HCT116 (cell line): ENCODE measurements at regions not wholly inside any gene's neighbourhood (a gene's known extent, or its start where the extent isn't known, plus 50 kb on each side); places are given as distances from the start of the nearest gene placed in this dataset.

Experiments
- ATAC-seq: fragments of 200-7000 bp; cut with Tn5 transposase; 2 replicates; pipeline ENCODE4 v1.9.1; 2020; ENCODE audit warnings: mild to moderate bottlenecking, moderate library complexity
- BruUV-seq: library from RNA; stranded (reverse); fragments of 400-500 nt; replicated peaks from 2 replicates; lab custom pipeline; 2021; lab: Mats Ljungman, UMichigan
- CTCF ChIA-PET: fragments of 300-600 bp; sonication (Branson Sonifier 250); formaldehyde crosslinking; loops from one replicate; lab custom pipeline; 2021; ENCODE audit warnings: antibody characterized with exemption; lab: Charles Lee
- POLR2A ChIA-PET: fragments of 300-600, 350-600 bp; sonication (Branson Sonifier 250); formaldehyde crosslinking; loops from one replicate; lab custom pipeline; 2021; ENCODE audit warnings: antibody characterized with exemption; lab: Charles Lee
- RAD21 ChIA-PET, 2 experiments: fragments of 300-600 bp; sonication (Branson Sonifier 250); formaldehyde crosslinking; loops; one replicate each; lab custom pipeline; 2023; ENCODE audit warnings: low total read pairs in 2 of 2; ENCODE audit not compliant: uncharacterized antibody in 2 of 2, unreplicated experiment in 2 of 2, low non-redundant PET in 1 of 2; lab: Charles Lee
- DNase-seq: peaks from one replicate; pipeline ENCODE4 v3.0.0-alpha.2; 2010; ENCODE audit warnings: low read depth, low spot score
- H2AFZ ChIP-seq: fragments of 200-600 bp; shearing (Covaris generic), sonication (generic); 2 replicates; pipeline ENCODE4 v1.6.1; 2017; ENCODE audit warnings: low read depth, mixed run types, mixed read lengths, antibody characterized with exemption, low read length; ENCODE audit not compliant: poor library complexity, severe bottlenecking
- H3K27ac ChIP-seq: 2 replicates; pipeline ENCODE4 v1.5.1; 2012; ENCODE audit warnings: low read depth, low read length
- H3K27me3 ChIP-seq: fragments of 200-600 bp; sonication (generic); 2 replicates; pipeline ENCODE4 v1.6.1; 2016; ENCODE audit warnings: mixed run types, low read length, mixed read lengths; ENCODE audit not compliant: insufficient read depth
- H3K36me3 ChIP-seq, 2 experiments: fragments of 200-500 bp in 1 of 2; fragments of 200-600 bp in 1 of 2; sonication (Bioruptor generic) in 1 of 2; sonication (generic) in 1 of 2; 2 replicates each; pipeline versions ENCODE4 v1.5.1 to v1.6.1; 2014 to 2016; ENCODE audit warnings: low read length in 2 of 2, inconsistent platforms in 1 of 2, mixed read lengths in 1 of 2, mixed run types in 1 of 2; ENCODE audit not compliant: insufficient read depth in 2 of 2, control insufficient read depth in 1 of 2
- H3K4me1 ChIP-seq, 2 experiments: fragments of 200-600 bp in 1 of 2; sonication (generic) in 1 of 2; 2 replicates each; pipeline versions ENCODE4 v1.5.1 to v1.6.1; 2012 to 2017; ENCODE audit warnings: low read length in 2 of 2, inconsistent platforms in 1 of 2, mild to moderate bottlenecking in 1 of 2, mixed read lengths in 1 of 2, mixed run types in 1 of 2, moderate library complexity in 1 of 2; ENCODE audit not compliant: insufficient read depth in 2 of 2, control insufficient read depth in 1 of 2
- H3K4me2 ChIP-seq: fragments of 200-600 bp; sonication (generic); 2 replicates; pipeline ENCODE4 v1.6.1; 2017; ENCODE audit warnings: mixed run types, low read length, mixed read lengths
- H3K4me3 ChIP-seq, 2 experiments: fragments of 200-600 bp in 1 of 2; sonication (generic) in 1 of 2; replicated peaks in 1 of 2; 2 replicates each; pipeline ENCODE4 v1.5.1; 2011 to 2016; ENCODE audit warnings: low read length in 2 of 2, control low read depth in 1 of 2, low read depth in 1 of 2, mild to moderate bottlenecking in 1 of 2, mixed read lengths in 1 of 2, mixed run types in 1 of 2
- H3K79me2 ChIP-seq: fragments of 200-600 bp; sonication (generic); 2 replicates; pipeline ENCODE4 v1.6.1; 2017; ENCODE audit warnings: mild to moderate bottlenecking, mixed run types, low read length, moderate library complexity, mixed read lengths; ENCODE audit not compliant: insufficient read depth
- H3K9ac ChIP-seq: fragments of 200-600 bp; sonication (generic); 2 replicates; pipeline ENCODE4 v1.6.1; 2016; ENCODE audit warnings: low read length, mixed read lengths
- H3K9me2 ChIP-seq: fragments of 200-600 bp; sonication (generic), shearing (Covaris generic); 2 replicates; pipeline ENCODE4 v1.6.1; 2017; ENCODE audit warnings: mixed run types, mild to moderate bottlenecking, moderate library complexity; ENCODE audit not compliant: insufficient read depth
- H3K9me3 ChIP-seq, 2 experiments: fragments of 200-500 bp in 1 of 2; fragments of 200-600 bp in 1 of 2; sonication (Bioruptor generic) in 1 of 2; sonication (generic) in 1 of 2; 2 replicates each; pipeline ENCODE4 v1.6.1; 2014 to 2017; ENCODE audit warnings: low read length in 2 of 2, mixed read lengths in 2 of 2, inconsistent platforms in 1 of 2, low read depth in 1 of 2, mild to moderate bottlenecking in 1 of 2, mixed run types in 1 of 2, moderate library complexity in 1 of 2; ENCODE audit not compliant: control insufficient read depth in 1 of 2, insufficient read depth in 1 of 2
- H4K20me1 ChIP-seq: fragments of 200-600 bp; sonication (generic), shearing (Covaris generic); 2 replicates; pipeline ENCODE4 v1.6.1; 2017; ENCODE audit warnings: mixed run types, mild to moderate bottlenecking, moderate library complexity; ENCODE audit not compliant: insufficient read depth
- ATF3 ChIP-seq: IDR thresholded peaks from 2 replicates; pipeline ENCODE4 v1.6.1; 2012
- CBX3 ChIP-seq: IDR thresholded peaks from 2 replicates; pipeline ENCODE4 v1.6.1; 2012; ENCODE audit warnings: low read depth
- CEBPB ChIP-seq: IDR thresholded peaks from 2 replicates; pipeline ENCODE4 v1.6.1; 2012; ENCODE audit warnings: low read depth
- CTCF ChIP-seq, 3 experiments: fragments of 200-600 bp in 1 of 3; sonication (generic) in 1 of 3; IDR thresholded peaks in 2 of 3; conservative IDR thresholded peaks in 1 of 3; 2 replicates each; pipeline ENCODE4 v1.5.1; 2012 to 2017; ENCODE audit warnings: low read depth in 2 of 3, low read length in 2 of 3, antibody characterized with exemption in 1 of 3, borderline replicate concordance in 1 of 3, control low read depth in 1 of 3, mild to moderate bottlenecking in 1 of 3, mixed read lengths in 1 of 3, mixed run types in 1 of 3, moderate library complexity in 1 of 3; ENCODE audit not compliant: insufficient read depth in 1 of 3
- EGR1 ChIP-seq: IDR thresholded peaks from 2 replicates; pipeline ENCODE4 v1.6.1; 2012; ENCODE audit warnings: low read depth
- ELF1 ChIP-seq: IDR thresholded peaks from 2 replicates; pipeline ENCODE4 v1.6.1; 2012; ENCODE audit warnings: low read depth, borderline replicate concordance
- EZH2 ChIP-seq: fragments of 200-600 bp; sonication (generic); IDR thresholded peaks from 2 replicates; pipeline ENCODE4 v1.6.1; 2017; ENCODE audit warnings: antibody characterized with exemption, mixed run types
- FOSL1 ChIP-seq: IDR thresholded peaks from 2 replicates; pipeline ENCODE4 v1.6.1; 2012; ENCODE audit warnings: low read depth
- JUND ChIP-seq: IDR thresholded peaks from 2 replicates; pipeline ENCODE4 v1.6.1; 2012
- MAX ChIP-seq: IDR thresholded peaks from 2 replicates; pipeline ENCODE4 v1.6.1; 2012
- POLR2A ChIP-seq: IDR thresholded peaks from 2 replicates; pipeline ENCODE4 v1.7.0; 2011; ENCODE audit warnings: borderline replicate concordance; ENCODE audit not compliant: insufficient read depth, insufficient read length; ENCODE audit errors: extremely low read depth
- POLR2AphosphoS5 ChIP-seq: IDR thresholded peaks from 2 replicates; pipeline ENCODE4 v1.6.1; 2011; ENCODE audit warnings: mild to moderate bottlenecking, low read depth, low read length, moderate library complexity
- RAD21 ChIP-seq: IDR thresholded peaks from 2 replicates; pipeline ENCODE4 v1.6.1; 2012; ENCODE audit warnings: low read depth, mild to moderate bottlenecking
- REST ChIP-seq: IDR thresholded peaks from 2 replicates; pipeline ENCODE4 v1.6.1; 2012; ENCODE audit warnings: low read depth
- SIN3A ChIP-seq: IDR thresholded peaks from 2 replicates; pipeline ENCODE4 v1.6.1; 2012; ENCODE audit warnings: low read depth
- SP1 ChIP-seq: IDR thresholded peaks from 2 replicates; pipeline ENCODE4 v1.6.1; 2012; ENCODE audit warnings: low read depth
- SRF ChIP-seq: IDR thresholded peaks from 2 replicates; pipeline ENCODE4 v1.6.1; 2012; ENCODE audit warnings: low read depth
- TCF7L2 ChIP-seq: IDR thresholded peaks from 2 replicates; pipeline ENCODE4 v1.7.0; 2011; ENCODE audit warnings: borderline replicate concordance, inconsistent platforms; ENCODE audit not compliant: insufficient read depth, insufficient read length; ENCODE audit errors: extremely low read depth
- ZFX ChIP-seq: fragments of 450-650 bp; IDR thresholded peaks from 2 replicates; pipeline ENCODE4 v1.6.1; 2017
- ZNF274 ChIP-seq: fragments of 200-500 bp; sonication (Bioruptor generic); IDR thresholded peaks from 2 replicates; pipeline ENCODE4 v1.6.1; 2014; ENCODE audit warnings: mild to moderate bottlenecking, low read depth, low read length, inconsistent platforms
- intact Hi-C: fragments of 100-400 bp; cut with micrococcal nuclease; formaldehyde crosslinking; loops from 2 replicates; pipeline ENCODE4 v1.10.0; 2022

- no peak for TF ChIP-seq REST
- TF ChIP-seq SP1: no peak
- TF ChIP-seq CEBPB: no peak
- no peak for TF ChIP-seq RAD21
- TF ChIP-seq ZFX: no peak
- TF ChIP-seq MAX: no peak
- TF ChIP-seq POLR2A: no peak
- TF ChIP-seq SRF: no peak
Measured at GRCh38 chr16:56087626-56088025, 103.7 kb upstream of the GNAO1 start (continued).

- Histone ChIP-seq H3K4me2 (no peak overlapping the region), H3K9ac (no peak overlapping the region), H3K9me2 (no peaks in the 10 kb centered on the region), H3K9me3 (no peaks in the 10 kb centered on the region), H4K20me1 (no peaks in the 10 kb centered on the region), H3K4me3 (no peak overlapping the region), H3K27me3 (peaks cover under 1% of the 10 kb centered on the region; the same call in 1 of the 2 replicates), H2AFZ (no peak overlapping the region), H3K27ac (no peak overlapping the region), H3K36me3 (no peaks in the 10 kb centered on the region), H3K4me1 (no peaks in the 10 kb centered on the region), H3K79me2 (no peaks in the 10 kb centered on the region)
- RAD21 ChIA-PET: no interaction called here
- no TSS peak for BruUV-seq
- POLR2A ChIA-PET: no interaction called here
- intact Hi-C loops: no loop called here
- CTCF ChIA-PET: no interaction called here
- DNase-seq (no peak), ATAC-seq (no peak)
- TF ChIP-seq CBX3 (no peak), SP1 (no peak), EGR1 (no peak), POLR2AphosphoS5 (no peak), ZFX (no peak), FOSL1 (no peak), SIN3A (no peak), TCF7L2 (no peak), ATF3 (no peak), CTCF (IDR thresholded peaks at IDR 0.05 in 2 of 3, conservative IDR thresholded peaks at IDR 0.05 in 1 of 3; ENCODE audit: borderline replicate concordance in 1 of 3, insufficient read depth in 1 of 3, low read depth in 2 of 3, low read length in 2 of 3) (no peak), SRF (no peak), ELF1 (no peak), POLR2A (no peak), MAX (no peak), EZH2 (no peak), JUND (no peak), ZNF274 (no peak)
Measured at GRCh38 chr16:56081371-56081770, 109.9 kb upstream of the GNAO1 start.
